Keratinocyte (primary cell): ENCODE measurements at regions not wholly inside any gene's neighbourhood (a gene's known extent, or its start where the extent isn't known, plus 50 kb on each side); places are given as distances from the start of the nearest gene placed in this dataset.

Source experiments
- DNase-seq: peaks from one replicate; pipeline ENCODE4 v3.0.0-alpha.2; 2011; ENCODE audit warnings: low read depth, missing footprints, low spot score
- FAIRE-seq: peaks from 2 replicates; lab custom pipeline; 2011; peaks lifted over from hg19 to GRCh38; lab: Jason Lieb, UNC
- H2AFZ ChIP-seq: 2 replicates; pipeline ENCODE4 v1.6.0; 2012; ENCODE audit warnings: low read length, control low read depth, inconsistent platforms; ENCODE audit not compliant: control insufficient read depth
- H3K27ac ChIP-seq: 2 replicates; pipeline ENCODE4 v1.5.1; 2011; ENCODE audit warnings: low read length; ENCODE audit not compliant: control insufficient read depth, insufficient read depth
- H3K27me3 ChIP-seq: 3 replicates; pipeline ENCODE4 v1.6.0; 2011; ENCODE audit warnings: low read length; ENCODE audit not compliant: control insufficient read depth, insufficient read depth; ENCODE audit errors: extremely low read depth
- H3K36me3 ChIP-seq, 2 experiments: 2 replicates in 1 of 2; 3 replicates in 1 of 2; pipeline ENCODE4 v1.5.1; 2011; ENCODE audit warnings: low read length in 2 of 2, mild to moderate bottlenecking in 1 of 2; ENCODE audit not compliant: control insufficient read depth in 2 of 2, insufficient read depth in 2 of 2; ENCODE audit errors: extremely low read depth in 1 of 2
- H3K4me1 ChIP-seq: 3 replicates; pipeline ENCODE4 v1.5.1; 2011; ENCODE audit warnings: low read length; ENCODE audit not compliant: control insufficient read depth, insufficient read depth; ENCODE audit errors: extremely low read depth
- H3K4me2 ChIP-seq: 3 replicates; pipeline ENCODE4 v1.6.0; 2011; ENCODE audit warnings: low read depth, low read length; ENCODE audit not compliant: control insufficient read depth, insufficient read depth; ENCODE audit errors: extremely low read depth
- H3K4me3 ChIP-seq, 3 experiments: fragments of 200-600 bp in 1 of 3; sonication (generic) in 1 of 3; 2 replicates in 2 of 3; 3 replicates in 1 of 3; pipeline ENCODE4 v1.5.1; 2011 to 2016; ENCODE audit warnings: low read length in 3 of 3, mild to moderate bottlenecking in 3 of 3, control low read depth in 2 of 3, inconsistent platforms in 1 of 3, low read depth in 1 of 3, mixed read lengths in 1 of 3, mixed run types in 1 of 3, moderate library complexity in 1 of 3; ENCODE audit not compliant: control insufficient read depth in 2 of 3, insufficient read depth in 2 of 3; ENCODE audit errors: extremely low read depth in 1 of 3
- H3K79me2 ChIP-seq: 2 replicates; pipeline ENCODE4 v1.6.0; 2012; ENCODE audit warnings: low read length; ENCODE audit not compliant: control insufficient read depth, insufficient read depth
- H3K9ac ChIP-seq: 3 replicates; pipeline ENCODE4 v1.6.0; 2011; ENCODE audit warnings: low read length; ENCODE audit not compliant: control insufficient read depth, insufficient read depth; ENCODE audit errors: extremely low read depth
- H3K9me1 ChIP-seq: 3 replicates; pipeline ENCODE4 v1.6.0; 2011; ENCODE audit warnings: low read length; ENCODE audit not compliant: control insufficient read depth, insufficient read depth; ENCODE audit errors: extremely low read depth
- H3K9me3 ChIP-seq: 2 replicates; pipeline ENCODE4 v1.5.1; 2012; ENCODE audit warnings: low read depth, low read length; ENCODE audit not compliant: control insufficient read depth
- H4K20me1 ChIP-seq: 3 replicates; pipeline ENCODE4 v1.6.0; 2011; ENCODE audit warnings: low read length; ENCODE audit not compliant: control insufficient read depth, insufficient read depth; ENCODE audit errors: extremely low read depth
- CTCF ChIP-seq, 3 experiments: IDR thresholded peaks in 1 of 3; conservative IDR thresholded peaks in 1 of 3; optimal IDR thresholded peaks in 1 of 3; 2 replicates in 2 of 3; 3 replicates in 1 of 3; pipeline versions ENCODE3 to v1.5.1; 2011; ENCODE audit warnings: low read length in 3 of 3, mild to moderate bottlenecking in 3 of 3, moderate library complexity in 2 of 3, control low read depth in 1 of 3, inconsistent platforms in 1 of 3; ENCODE audit not compliant: insufficient read depth in 2 of 3; ENCODE audit errors: extremely low read depth in 1 of 3
- EZH2 ChIP-seq: IDR thresholded peaks from one replicate; pipeline ENCODE4 v1.6.1; 2012; ENCODE audit warnings: inconsistent platforms, mild to moderate bottlenecking, low read length, moderate library complexity
- dilution Hi-C: fragments of 300-500 bp; cut with MboI; formaldehyde crosslinking; loops from one replicate; pipeline ENCODE4 v1.7.0; 2020; ENCODE audit warnings: low sequenced_read_pairs; ENCODE audit not compliant: extremely low pct_ligation_motif_present

- no peak overlapping the region for H3K4me2 ChIP-seq
- dilution Hi-C loops, result no loop called here
Observed at GRCh38 chr5:62111428-62111827, 194.6 kb upstream of the KIF2A start.

GRCh38 chr5:62112689-62113228 lies 193.2 kb upstream of the KIF2A start:
- H3K4me1 ChIP-seq, result no peaks in the 10 kb centered on the region
- no peaks in the 10 kb centered on the region for H3K27me3 ChIP-seq
- H3K9ac ChIP-seq, result no peak overlapping the region
- no peak overlapping the region for H3K4me2 ChIP-seq
- H3K27ac ChIP-seq, result no peak overlapping the region
- no peaks in the 10 kb centered on the region for H4K20me1 ChIP-seq
- DNase-seq (no peak), FAIRE-seq (peak; percentile 46)
- H3K79me2 ChIP-seq, result no peaks in the 10 kb centered on the region
- dilution Hi-C loops, result no loop called here
- H2AFZ ChIP-seq, result no peak overlapping the region
- TF ChIP-seq EZH2, result no peak
- no peak for TF ChIP-seq CTCF (optimal IDR thresholded peaks at IDR 0.05 in 1 of 3, IDR thresholded peaks at IDR 0.05 in 1 of 3, conservative IDR thresholded peaks at IDR 0.05 in 1 of 3; ENCODE audit: extremely low read depth in 1 of 3, insufficient read depth in 2 of 3, low read length in 3 of 3)
- no peaks in the 10 kb centered on the region for H3K9me1 ChIP-seq
- no peaks in the 10 kb centered on the region for H3K36me3 ChIP-seq
- no peak overlapping the region for H3K4me3 ChIP-seq
- H3K9me3 ChIP-seq, result no peaks in the 10 kb centered on the region

More at GRCh38 chr5:62111428-62111827, 194.6 kb upstream of the KIF2A start:
- Histone ChIP-seq H3K79me2 (no peaks in the 10 kb centered on the region), H3K36me3 (no peaks in the 10 kb centered on the region), H3K9ac (no peak overlapping the region), H3K9me3 (no peaks in the 10 kb centered on the region), H3K4me3 (no peak overlapping the region), H3K27me3 (no peaks in the 10 kb centered on the region), H3K4me1 (no peaks in the 10 kb centered on the region), H3K9me1 (no peaks in the 10 kb centered on the region), H3K27ac (no peak overlapping the region), H4K20me1 (no peaks in the 10 kb centered on the region), H2AFZ (no peak overlapping the region)
- FAIRE-seq (peak; percentile 58), DNase-seq (no peak)
- no peak for TF ChIP-seq EZH2
- no peak for TF ChIP-seq CTCF (optimal IDR thresholded peaks at IDR 0.05 in 1 of 3, IDR thresholded peaks at IDR 0.05 in 1 of 3, conservative IDR thresholded peaks at IDR 0.05 in 1 of 3; ENCODE audit: extremely low read depth in 1 of 3, insufficient read depth in 2 of 3, low read length in 3 of 3)
